Hepatocyte (in vitro differentiated cells): ENCODE measurements at regions not wholly inside any gene's neighbourhood (a gene's known extent, or its start where the extent isn't known, plus 50 kb on each side); places are given as distances from the start of the nearest gene placed in this dataset.
"Not testable (repeated sequence)": the region's sequence is repeated elsewhere in the genome, so short reads cannot be mapped to it uniquely, and the experiment has no call there.

Experiments
- DNase-seq: peaks from one replicate; pipeline ENCODE4 v3.0.0-alpha.2; 2016; ENCODE audit warnings: low spot score
- H2AFZ ChIP-seq: fragments of 200-600 bp; sonication (generic); 2 replicates; pipeline ENCODE4 v1.6.0; 2016; ENCODE audit warnings: antibody characterized with exemption, mild to moderate bottlenecking
- H3K27ac ChIP-seq: fragments of 200-600 bp; sonication (generic); 2 replicates; pipeline ENCODE4 v1.5.1; 2016; ENCODE audit warnings: mild to moderate bottlenecking
- H3K27me3 ChIP-seq: fragments of 200-600 bp; sonication (generic); 2 replicates; pipeline ENCODE4 v1.6.1; 2016
- H3K36me3 ChIP-seq: fragments of 200-600 bp; sonication (generic); replicated peaks from 2 replicates; pipeline ENCODE4 v1.5.1; 2016; ENCODE audit warnings: low read depth; ENCODE audit not compliant: insufficient read depth
- H3K4me1 ChIP-seq: fragments of 200-600 bp; sonication (generic); 2 replicates; pipeline ENCODE4 v1.5.1; 2016; ENCODE audit warnings: mild to moderate bottlenecking, moderate library complexity; ENCODE audit not compliant: insufficient read depth
- H3K4me2 ChIP-seq: fragments of 200-600 bp; sonication (generic); 2 replicates; pipeline ENCODE4 v1.6.0; 2016
- H3K4me3 ChIP-seq: fragments of 200-600 bp; sonication (generic); 2 replicates; pipeline ENCODE4 v1.5.1; 2016; ENCODE audit warnings: mild to moderate bottlenecking
- H3K79me2 ChIP-seq: fragments of 200-600 bp; sonication (generic); 2 replicates; pipeline ENCODE4 v1.6.0; 2017; ENCODE audit warnings: mild to moderate bottlenecking
- H3K9me2 ChIP-seq: fragments of 200-600 bp; sonication (generic); replicated peaks from 2 replicates; pipeline ENCODE4 v1.6.0; 2017; ENCODE audit warnings: mild to moderate bottlenecking; ENCODE audit not compliant: insufficient read depth
- H3K9me3 ChIP-seq: fragments of 200-600 bp; sonication (generic); 2 replicates; pipeline ENCODE4 v1.5.1; 2016; ENCODE audit warnings: low read depth, mild to moderate bottlenecking
- H4K20me1 ChIP-seq: fragments of 200-600 bp; sonication (generic); 2 replicates; pipeline ENCODE4 v1.6.0; 2016; ENCODE audit warnings: mild to moderate bottlenecking; ENCODE audit not compliant: insufficient read depth, poor library complexity, severe bottlenecking
- EZH2 ChIP-seq: fragments of 200-600 bp; sonication (generic); IDR thresholded peaks from 2 replicates; pipeline ENCODE4 v1.6.1; 2016; ENCODE audit warnings: antibody characterized with exemption, mild to moderate bottlenecking, borderline replicate concordance
- EZH2phosphoT487 ChIP-seq: fragments of 200-600 bp; sonication (generic); IDR thresholded peaks from one replicate; pipeline ENCODE4 v1.6.1; 2018; ENCODE audit warnings: antibody characterized with exemption, mild to moderate bottlenecking, low read depth, moderate library complexity; ENCODE audit not compliant: unreplicated experiment, severe bottlenecking
- WGBS: methylation state at CpG from one replicate; pipeline ENCODE4 v1.1.6; 2016; ENCODE audit warnings: low lambda C conversion rate; ENCODE audit errors: missing lambda C conversion rate; 5-methylcytosine and 5-hydroxymethylcytosine counted together
- TF ChIP-seq, protein P1 (sequence below): fragments of 200-600 bp; sonication (generic); IDR thresholded peaks from 2 replicates; pipeline ENCODE4 v1.5.1; 2016; ENCODE audit warnings: antibody characterized with exemption, mild to moderate bottlenecking; ENCODE audit not compliant: poor library complexity

DNA sequence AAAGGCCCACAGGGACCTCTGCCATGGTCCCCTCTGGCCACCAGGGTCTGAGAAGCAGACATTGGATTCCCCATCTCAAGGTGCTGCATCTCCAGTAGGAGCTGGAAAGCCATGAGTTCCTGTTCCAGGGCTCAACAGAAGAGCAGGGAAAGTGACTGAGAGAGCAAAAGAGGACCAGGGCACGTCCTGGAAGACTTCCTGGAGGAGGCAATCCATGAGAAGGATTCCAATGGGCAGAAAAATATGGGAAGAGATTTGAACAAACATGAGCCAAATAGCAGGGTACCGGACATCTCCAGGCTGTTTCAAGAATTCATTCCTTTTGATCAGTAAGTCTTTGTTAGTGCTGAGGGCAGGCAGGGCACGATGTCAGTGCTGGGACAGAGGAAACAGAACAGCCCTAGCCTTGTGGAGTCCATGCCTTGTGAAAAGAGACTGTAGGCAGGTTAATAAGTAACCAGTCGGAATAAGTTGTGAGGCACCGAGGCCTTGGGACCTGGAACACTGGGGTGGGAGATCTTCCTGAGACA, 72.8 kb upstream of the TWIST2 start:
- Histone ChIP-seq H3K4me2 (no peak overlapping the region), H3K4me3 (no peak overlapping the region), H3K27me3 (peaks cover 15% of the 10 kb centered on the region), H2AFZ (no peak overlapping the region), H3K9me3 (no peaks in the 10 kb centered on the region), H4K20me1 (no peaks in the 10 kb centered on the region), H3K9me2 (no peaks in the 10 kb centered on the region), H3K27ac (no peak overlapping the region), H3K4me1 (no peaks in the 10 kb centered on the region), H3K36me3 (no peaks in the 10 kb centered on the region), H3K79me2 (no peaks in the 10 kb centered on the region)
- 70% methylated on average over 5 of the region's 5 CpGs for WGBS
- TF ChIP-seq, protein P1, sequence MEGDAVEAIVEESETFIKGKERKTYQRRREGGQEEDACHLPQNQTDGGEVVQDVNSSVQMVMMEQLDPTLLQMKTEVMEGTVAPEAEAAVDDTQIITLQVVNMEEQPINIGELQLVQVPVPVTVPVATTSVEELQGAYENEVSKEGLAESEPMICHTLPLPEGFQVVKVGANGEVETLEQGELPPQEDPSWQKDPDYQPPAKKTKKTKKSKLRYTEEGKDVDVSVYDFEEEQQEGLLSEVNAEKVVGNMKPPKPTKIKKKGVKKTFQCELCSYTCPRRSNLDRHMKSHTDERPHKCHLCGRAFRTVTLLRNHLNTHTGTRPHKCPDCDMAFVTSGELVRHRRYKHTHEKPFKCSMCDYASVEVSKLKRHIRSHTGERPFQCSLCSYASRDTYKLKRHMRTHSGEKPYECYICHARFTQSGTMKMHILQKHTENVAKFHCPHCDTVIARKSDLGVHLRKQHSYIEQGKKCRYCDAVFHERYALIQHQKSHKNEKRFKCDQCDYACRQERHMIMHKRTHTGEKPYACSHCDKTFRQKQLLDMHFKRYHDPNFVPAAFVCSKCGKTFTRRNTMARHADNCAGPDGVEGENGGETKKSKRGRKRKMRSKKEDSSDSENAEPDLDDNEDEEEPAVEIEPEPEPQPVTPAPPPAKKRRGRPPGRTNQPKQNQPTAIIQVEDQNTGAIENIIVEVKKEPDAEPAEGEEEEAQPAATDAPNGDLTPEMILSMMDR, result no peak
- TF ChIP-seq EZH2phosphoT487, result no peak
- no peak for TF ChIP-seq EZH2
- no peak for DNase-seq

DNA sequence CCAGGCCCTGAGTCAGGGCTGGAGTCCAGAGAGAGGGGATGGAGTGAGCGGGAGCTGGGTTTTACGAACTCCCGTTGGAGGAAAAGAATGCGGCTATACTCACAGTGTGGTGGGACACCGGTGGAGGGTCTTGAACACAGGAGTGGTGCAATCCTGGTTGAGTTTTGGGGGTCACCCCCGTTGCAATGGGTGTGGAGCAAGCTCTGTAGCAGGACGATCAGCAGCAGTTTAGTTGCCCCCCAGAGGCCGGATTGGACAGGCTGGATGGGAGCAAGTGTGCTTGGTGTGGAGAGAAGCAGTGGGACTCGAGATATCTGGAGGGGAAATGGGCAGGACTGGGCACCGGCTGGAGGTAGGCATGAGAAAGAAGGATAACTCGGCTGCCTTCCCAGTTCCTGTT, 72.3 kb upstream of the TWIST2 start:
- Histone ChIP-seq H2AFZ (no peak overlapping the region), H4K20me1 (no peaks in the 10 kb centered on the region), H3K4me1 (no peaks in the 10 kb centered on the region), H3K27me3 (peaks cover 9% of the 10 kb centered on the region), H3K27ac (no peak overlapping the region), H3K9me3 (no peaks in the 10 kb centered on the region), H3K4me2 (no peak overlapping the region), H3K9me2 (no peaks in the 10 kb centered on the region), H3K79me2 (no peaks in the 10 kb centered on the region), H3K36me3 (no peaks in the 10 kb centered on the region), H3K4me3 (no peak overlapping the region)
- no peak for TF ChIP-seq EZH2phosphoT487
- no peak for TF ChIP-seq EZH2
- TF ChIP-seq, protein P1, result no peak
- no peak for DNase-seq
- 84% methylated on average over 11 of the region's 11 CpGs for WGBS

DNA sequence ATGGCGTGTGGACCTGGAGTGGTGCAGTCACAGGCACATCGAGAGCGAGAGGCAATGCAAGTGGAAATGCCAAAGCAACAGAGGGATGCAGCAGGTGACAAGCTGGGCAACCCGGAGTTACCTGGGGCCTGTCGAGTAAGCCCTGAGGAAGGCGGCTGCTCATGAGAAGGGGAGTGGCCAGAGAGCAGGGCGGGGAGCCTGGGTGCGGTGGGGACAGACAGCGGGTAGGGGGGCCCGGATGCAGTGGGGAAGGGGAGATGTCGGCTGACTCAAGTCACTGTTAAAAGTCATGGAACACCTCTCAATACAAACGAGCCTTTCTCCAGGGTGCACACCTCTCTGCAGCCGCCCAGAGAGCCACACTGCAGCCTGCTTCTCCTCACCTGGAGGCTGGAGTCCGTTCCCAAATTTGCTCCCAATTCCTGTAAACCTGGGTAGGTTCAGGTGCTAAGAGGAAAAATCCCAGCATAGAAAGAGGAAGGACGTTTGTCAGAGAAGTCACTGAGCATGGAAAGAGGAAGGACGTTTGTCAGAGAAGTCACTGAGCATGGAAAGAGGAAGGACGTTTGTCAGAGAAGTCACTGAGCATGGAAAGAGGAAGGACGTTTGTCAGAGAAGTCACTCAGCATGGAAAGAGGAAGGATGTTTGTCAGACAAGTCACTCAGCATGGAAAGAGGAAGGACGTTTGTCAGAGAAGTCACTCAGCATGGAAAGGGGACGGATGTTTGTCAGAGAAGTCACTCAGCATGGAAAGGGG, 71.7 kb upstream of the TWIST2 start:
- TF ChIP-seq, protein P1, result no peak
- TF ChIP-seq EZH2 (no peak), EZH2phosphoT487 (no peak)
- H3K4me1 ChIP-seq, result no peaks in the 10 kb centered on the region
- H3K9me2 ChIP-seq, result no peaks in the 10 kb centered on the region
- H2AFZ ChIP-seq, result no peak overlapping the region
- no peaks in the 10 kb centered on the region for H3K36me3 ChIP-seq
- no peaks in the 10 kb centered on the region for H4K20me1 ChIP-seq
- no peak overlapping the region for H3K27ac ChIP-seq
- DNase-seq, result no peak
- H3K27me3 ChIP-seq, result peaks cover 6% of the 10 kb centered on the region
- H3K4me2 ChIP-seq, result no peak overlapping the region
- no peaks in the 10 kb centered on the region for H3K79me2 ChIP-seq
- no peaks in the 10 kb centered on the region for H3K9me3 ChIP-seq
- 82% methylated on average over 15 of the region's 20 CpGs for WGBS
- no peak overlapping the region for H3K4me3 ChIP-seq

DNA sequence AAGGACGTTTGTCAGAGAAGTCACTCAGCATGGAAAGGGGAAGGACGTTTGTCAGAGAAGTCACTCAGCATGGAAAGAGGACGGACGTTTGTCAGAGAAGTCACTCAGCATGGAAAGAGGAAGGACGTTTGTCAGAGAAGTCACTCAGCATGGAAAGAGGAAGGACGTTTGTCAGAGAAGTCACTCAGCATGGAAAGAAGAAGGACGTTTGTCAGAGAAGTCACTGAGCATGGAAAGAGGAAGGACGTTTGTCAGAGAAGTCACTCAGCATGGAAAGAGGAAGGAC, 71.2 kb upstream of the TWIST2 start:
- H4K20me1 ChIP-seq, H3K79me2 ChIP-seq, H3K4me3 ChIP-seq, DNase-seq, H3K27me3 ChIP-seq, H3K36me3 ChIP-seq, H2AFZ ChIP-seq, H3K9me3 ChIP-seq, H3K9me2 ChIP-seq, H3K4me1 ChIP-seq, H3K4me2 ChIP-seq, H3K27ac ChIP-seq: not testable (repeated sequence)
- WGBS, result 73% methylated on average over 4 of the region's 8 CpGs
